GM23338 (cell line): ENCODE measurements at regions not wholly inside any gene's neighbourhood (a gene's known extent, or its start where the extent isn't known, plus 50 kb on each side); places are given as distances from the start of the nearest gene placed in this dataset.

Experiments
- ATAC-seq: fragments of 200-7000 bp; cut with Tn5 transposase; 3 replicates; pipeline ENCODE4 v1.9.1; 2020
- DNase-seq: peaks from one replicate; pipeline ENCODE4 v3.0.0-alpha.2; 2015; ENCODE audit warnings: low spot score
- H2AFZ ChIP-seq: fragments of 200-600 bp; sonication (generic); 2 replicates; pipeline ENCODE4 v1.8.0; 2016; ENCODE audit warnings: antibody characterized with exemption, mild to moderate bottlenecking, moderate library complexity
- H3F3A ChIP-seq: fragments of 200-600 bp; sonication (generic); replicated peaks from 2 replicates; pipeline ENCODE4 v1.8.0; 2017; ENCODE audit warnings: antibody characterized with exemption, mixed run types, low read depth
- H3K27ac ChIP-seq: fragments of 200-600 bp; sonication (generic); 2 replicates; pipeline ENCODE4 v1.6.1; 2016; ENCODE audit warnings: low read depth
- H3K27me3 ChIP-seq: fragments of 200-600 bp; sonication (generic); 2 replicates; pipeline ENCODE4 v1.8.0; 2016; ENCODE audit warnings: mild to moderate bottlenecking, mixed run types, moderate library complexity; ENCODE audit not compliant: insufficient read depth
- H3K36me3 ChIP-seq: fragments of 200-600 bp; sonication (generic); 2 replicates; pipeline ENCODE4 v1.8.0; 2016; ENCODE audit warnings: mild to moderate bottlenecking; ENCODE audit not compliant: insufficient read depth
- H3K4me1 ChIP-seq: fragments of 200-600 bp; sonication (generic); 2 replicates; pipeline ENCODE4 v1.8.0; 2016; ENCODE audit warnings: mild to moderate bottlenecking, moderate library complexity; ENCODE audit not compliant: insufficient read depth
- H3K4me2 ChIP-seq: fragments of 200-600 bp; sonication (generic); 2 replicates; pipeline ENCODE4 v1.7.1; 2017; ENCODE audit warnings: mixed run types
- H3K4me3 ChIP-seq: fragments of 200-600 bp; sonication (generic); 2 replicates; pipeline ENCODE4 v1.6.1; 2016; ENCODE audit warnings: mixed run types
- H3K79me2 ChIP-seq: fragments of 200-600 bp; sonication (generic); replicated peaks from 2 replicates; pipeline ENCODE4 v1.8.0; 2017; ENCODE audit warnings: mild to moderate bottlenecking; ENCODE audit not compliant: insufficient read depth
- H3K9me2 ChIP-seq: fragments of 200-600 bp; sonication (generic); 2 replicates; pipeline ENCODE4 v1.8.0; 2017; ENCODE audit not compliant: insufficient read depth
- H4K20me1 ChIP-seq: fragments of 200-600 bp; sonication (generic); replicated peaks from 2 replicates; pipeline ENCODE4 v1.8.0; 2017; ENCODE audit warnings: mild to moderate bottlenecking; ENCODE audit not compliant: insufficient read depth
- H3K27ac Mint-ChIP-seq: 2 replicates; pipeline ENCODE4 v1.8.0; 2020; ENCODE audit warnings: inconsistent platforms, mild to moderate bottlenecking, moderate library complexity, mixed read lengths
- H3K27me3 Mint-ChIP-seq: 3 replicates; pipeline ENCODE4 v1.8.0; 2022; ENCODE audit warnings: low read depth, mild to moderate bottlenecking, moderate library complexity, mixed read lengths, inconsistent platforms; ENCODE audit not compliant: insufficient read depth, poor library complexity
- H3K36me3 Mint-ChIP-seq: 3 replicates; pipeline ENCODE4 v1.8.0; 2021; ENCODE audit warnings: low read depth, mild to moderate bottlenecking, inconsistent platforms, moderate library complexity, mixed read lengths
- H3K4me1 Mint-ChIP-seq: 3 replicates; pipeline ENCODE4 v1.8.0; 2020; ENCODE audit warnings: mild to moderate bottlenecking, inconsistent platforms, mixed read lengths
- H3K4me3 Mint-ChIP-seq: 3 replicates; pipeline ENCODE4 v1.8.0; 2021; ENCODE audit warnings: moderate library complexity, mild to moderate bottlenecking, inconsistent platforms, mixed read lengths
- H3K9me3 Mint-ChIP-seq: 3 replicates; pipeline ENCODE4 v1.8.0; 2020; ENCODE audit warnings: moderate library complexity, mild to moderate bottlenecking, inconsistent platforms, mixed read lengths
- CREB1 ChIP-seq: fragments of 250-450 bp; sonication (Bioruptor Pico); IDR thresholded peaks from 2 replicates; pipeline ENCODE4 v1.5.0; 2020; ENCODE audit warnings: low read depth, mild to moderate bottlenecking, moderate library complexity
- ETS1 ChIP-seq: IDR thresholded peaks from 2 replicates; pipeline ENCODE4 v1.6.1; 2016; ENCODE audit warnings: antibody characterized with exemption
- EZH2 ChIP-seq: fragments of 200-600 bp; sonication (generic); IDR thresholded peaks from one replicate; pipeline ENCODE4 v1.8.0; 2017; ENCODE audit warnings: antibody characterized with exemption, mild to moderate bottlenecking, low read depth; ENCODE audit not compliant: unreplicated experiment
- EZH2phosphoT487 ChIP-seq: fragments of 200-600 bp; sonication (generic); IDR thresholded peaks from one replicate; pipeline ENCODE4 v1.8.1; 2018; ENCODE audit warnings: antibody characterized with exemption; ENCODE audit not compliant: unreplicated experiment
- JUNB ChIP-seq: IDR thresholded peaks from one replicate; pipeline ENCODE4 v1.6.1; 2016; ENCODE audit warnings: antibody characterized with exemption; ENCODE audit not compliant: unreplicated experiment
- NANOG ChIP-seq: IDR thresholded peaks from 2 replicates; pipeline ENCODE4 v1.6.1; 2016; ENCODE audit warnings: antibody characterized with exemption, borderline replicate concordance
- POLR2AphosphoS5 ChIP-seq: IDR thresholded peaks from 2 replicates; pipeline ENCODE4 v1.6.1; 2016; ENCODE audit warnings: antibody characterized with exemption, low read depth
- STAT1 ChIP-seq: IDR thresholded peaks from one replicate; pipeline ENCODE4 v1.6.1; 2016; ENCODE audit warnings: antibody characterized with exemption; ENCODE audit not compliant: unreplicated experiment
- ZNF114 ChIP-seq: fragments of 250-450 bp; sonication (Bioruptor Pico); IDR thresholded peaks from 2 replicates; pipeline ENCODE4 v1.5.0; 2020; ENCODE audit warnings: mild to moderate bottlenecking, moderate library complexity
- ZNF331 ChIP-seq: fragments of 250-450 bp; sonication (Bioruptor Pico); IDR thresholded peaks from 2 replicates; pipeline ENCODE4 v1.5.0; 2020; ENCODE audit warnings: low read depth, mild to moderate bottlenecking, moderate library complexity
- TF ChIP-seq, protein P1 (sequence below), 2 experiments: fragments of 200-600 bp in 1 of 2; sonication (generic) in 1 of 2; conservative IDR thresholded peaks; 2 replicates each; pipeline versions ENCODE4 v1.5.1 to v1.6.1; 2016 to 2017; ENCODE audit warnings: antibody characterized with exemption in 2 of 2, low read depth in 2 of 2, mild to moderate bottlenecking in 2 of 2, moderate library complexity in 1 of 2
- TF ChIP-seq, protein P2 (sequence below): IDR thresholded peaks from one replicate; pipeline ENCODE4 v1.6.1; 2018; ENCODE audit warnings: antibody characterized with exemption; ENCODE audit not compliant: unreplicated experiment
- TF ChIP-seq, protein P3 (sequence below): fragments of 250-450 bp; sonication (Bioruptor Pico); IDR thresholded peaks from 2 replicates; pipeline ENCODE4 v1.5.0; 2020; ENCODE audit warnings: mild to moderate bottlenecking, moderate library complexity

DNA sequence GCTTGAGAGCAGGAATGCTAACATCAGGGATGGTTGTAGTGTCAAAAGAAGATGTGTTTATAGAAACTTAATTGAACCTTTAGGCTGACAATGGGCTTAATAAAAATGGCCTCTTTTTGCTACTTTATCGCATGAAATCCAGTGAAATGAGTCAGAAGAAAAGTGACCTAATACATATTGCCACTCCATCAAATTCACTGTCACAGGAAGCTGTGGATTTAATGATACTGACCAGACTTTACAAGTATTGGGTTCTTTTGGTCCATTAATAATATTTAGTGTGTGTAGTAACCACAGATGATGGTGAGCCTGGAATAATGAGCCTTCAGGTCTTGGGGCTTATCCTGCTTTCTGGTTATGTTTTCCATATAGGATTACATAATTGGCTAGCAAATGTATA, 231.8 kb upstream of the GMDS start:
- Histone ChIP-seq H3K4me1 (no peaks in the 10 kb centered on the region), H3F3A (no peaks in the 10 kb centered on the region), H4K20me1 (no peaks in the 10 kb centered on the region), H2AFZ (no peak overlapping the region), H3K4me3 (no peak overlapping the region), H3K27me3 (no peaks in the 10 kb centered on the region), H3K27ac (no peak overlapping the region), H3K4me2 (no peak overlapping the region), H3K9me2 (0 out of 2 replicates have a peak, but pooled peaks cover 5% of the 10 kb centered on the region), H3K79me2 (no peaks in the 10 kb centered on the region), H3K36me3 (no peaks in the 10 kb centered on the region)
- TF ChIP-seq EZH2 (no peak), EZH2phosphoT487 (no peak), ZNF331 (CRISPR knock-in tag) (no peak), JUNB (no peak), NANOG (no peak), POLR2AphosphoS5 (no peak), ETS1 (no peak), CREB1 (no peak), ZNF114 (no peak), STAT1 (no peak)
- TF ChIP-seq, protein P1, sequence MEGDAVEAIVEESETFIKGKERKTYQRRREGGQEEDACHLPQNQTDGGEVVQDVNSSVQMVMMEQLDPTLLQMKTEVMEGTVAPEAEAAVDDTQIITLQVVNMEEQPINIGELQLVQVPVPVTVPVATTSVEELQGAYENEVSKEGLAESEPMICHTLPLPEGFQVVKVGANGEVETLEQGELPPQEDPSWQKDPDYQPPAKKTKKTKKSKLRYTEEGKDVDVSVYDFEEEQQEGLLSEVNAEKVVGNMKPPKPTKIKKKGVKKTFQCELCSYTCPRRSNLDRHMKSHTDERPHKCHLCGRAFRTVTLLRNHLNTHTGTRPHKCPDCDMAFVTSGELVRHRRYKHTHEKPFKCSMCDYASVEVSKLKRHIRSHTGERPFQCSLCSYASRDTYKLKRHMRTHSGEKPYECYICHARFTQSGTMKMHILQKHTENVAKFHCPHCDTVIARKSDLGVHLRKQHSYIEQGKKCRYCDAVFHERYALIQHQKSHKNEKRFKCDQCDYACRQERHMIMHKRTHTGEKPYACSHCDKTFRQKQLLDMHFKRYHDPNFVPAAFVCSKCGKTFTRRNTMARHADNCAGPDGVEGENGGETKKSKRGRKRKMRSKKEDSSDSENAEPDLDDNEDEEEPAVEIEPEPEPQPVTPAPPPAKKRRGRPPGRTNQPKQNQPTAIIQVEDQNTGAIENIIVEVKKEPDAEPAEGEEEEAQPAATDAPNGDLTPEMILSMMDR (conservative IDR thresholded peaks at IDR 0.05; ENCODE audit: low read depth in 2 of 2): no peak
- TF ChIP-seq, protein P2, sequence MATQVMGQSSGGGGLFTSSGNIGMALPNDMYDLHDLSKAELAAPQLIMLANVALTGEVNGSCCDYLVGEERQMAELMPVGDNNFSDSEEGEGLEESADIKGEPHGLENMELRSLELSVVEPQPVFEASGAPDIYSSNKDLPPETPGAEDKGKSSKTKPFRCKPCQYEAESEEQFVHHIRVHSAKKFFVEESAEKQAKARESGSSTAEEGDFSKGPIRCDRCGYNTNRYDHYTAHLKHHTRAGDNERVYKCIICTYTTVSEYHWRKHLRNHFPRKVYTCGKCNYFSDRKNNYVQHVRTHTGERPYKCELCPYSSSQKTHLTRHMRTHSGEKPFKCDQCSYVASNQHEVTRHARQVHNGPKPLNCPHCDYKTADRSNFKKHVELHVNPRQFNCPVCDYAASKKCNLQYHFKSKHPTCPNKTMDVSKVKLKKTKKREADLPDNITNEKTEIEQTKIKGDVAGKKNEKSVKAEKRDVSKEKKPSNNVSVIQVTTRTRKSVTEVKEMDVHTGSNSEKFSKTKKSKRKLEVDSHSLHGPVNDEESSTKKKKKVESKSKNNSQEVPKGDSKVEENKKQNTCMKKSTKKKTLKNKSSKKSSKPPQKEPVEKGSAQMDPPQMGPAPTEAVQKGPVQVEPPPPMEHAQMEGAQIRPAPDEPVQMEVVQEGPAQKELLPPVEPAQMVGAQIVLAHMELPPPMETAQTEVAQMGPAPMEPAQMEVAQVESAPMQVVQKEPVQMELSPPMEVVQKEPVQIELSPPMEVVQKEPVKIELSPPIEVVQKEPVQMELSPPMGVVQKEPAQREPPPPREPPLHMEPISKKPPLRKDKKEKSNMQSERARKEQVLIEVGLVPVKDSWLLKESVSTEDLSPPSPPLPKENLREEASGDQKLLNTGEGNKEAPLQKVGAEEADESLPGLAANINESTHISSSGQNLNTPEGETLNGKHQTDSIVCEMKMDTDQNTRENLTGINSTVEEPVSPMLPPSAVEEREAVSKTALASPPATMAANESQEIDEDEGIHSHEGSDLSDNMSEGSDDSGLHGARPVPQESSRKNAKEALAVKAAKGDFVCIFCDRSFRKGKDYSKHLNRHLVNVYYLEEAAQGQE: no peak
- TF ChIP-seq, protein P3, sequence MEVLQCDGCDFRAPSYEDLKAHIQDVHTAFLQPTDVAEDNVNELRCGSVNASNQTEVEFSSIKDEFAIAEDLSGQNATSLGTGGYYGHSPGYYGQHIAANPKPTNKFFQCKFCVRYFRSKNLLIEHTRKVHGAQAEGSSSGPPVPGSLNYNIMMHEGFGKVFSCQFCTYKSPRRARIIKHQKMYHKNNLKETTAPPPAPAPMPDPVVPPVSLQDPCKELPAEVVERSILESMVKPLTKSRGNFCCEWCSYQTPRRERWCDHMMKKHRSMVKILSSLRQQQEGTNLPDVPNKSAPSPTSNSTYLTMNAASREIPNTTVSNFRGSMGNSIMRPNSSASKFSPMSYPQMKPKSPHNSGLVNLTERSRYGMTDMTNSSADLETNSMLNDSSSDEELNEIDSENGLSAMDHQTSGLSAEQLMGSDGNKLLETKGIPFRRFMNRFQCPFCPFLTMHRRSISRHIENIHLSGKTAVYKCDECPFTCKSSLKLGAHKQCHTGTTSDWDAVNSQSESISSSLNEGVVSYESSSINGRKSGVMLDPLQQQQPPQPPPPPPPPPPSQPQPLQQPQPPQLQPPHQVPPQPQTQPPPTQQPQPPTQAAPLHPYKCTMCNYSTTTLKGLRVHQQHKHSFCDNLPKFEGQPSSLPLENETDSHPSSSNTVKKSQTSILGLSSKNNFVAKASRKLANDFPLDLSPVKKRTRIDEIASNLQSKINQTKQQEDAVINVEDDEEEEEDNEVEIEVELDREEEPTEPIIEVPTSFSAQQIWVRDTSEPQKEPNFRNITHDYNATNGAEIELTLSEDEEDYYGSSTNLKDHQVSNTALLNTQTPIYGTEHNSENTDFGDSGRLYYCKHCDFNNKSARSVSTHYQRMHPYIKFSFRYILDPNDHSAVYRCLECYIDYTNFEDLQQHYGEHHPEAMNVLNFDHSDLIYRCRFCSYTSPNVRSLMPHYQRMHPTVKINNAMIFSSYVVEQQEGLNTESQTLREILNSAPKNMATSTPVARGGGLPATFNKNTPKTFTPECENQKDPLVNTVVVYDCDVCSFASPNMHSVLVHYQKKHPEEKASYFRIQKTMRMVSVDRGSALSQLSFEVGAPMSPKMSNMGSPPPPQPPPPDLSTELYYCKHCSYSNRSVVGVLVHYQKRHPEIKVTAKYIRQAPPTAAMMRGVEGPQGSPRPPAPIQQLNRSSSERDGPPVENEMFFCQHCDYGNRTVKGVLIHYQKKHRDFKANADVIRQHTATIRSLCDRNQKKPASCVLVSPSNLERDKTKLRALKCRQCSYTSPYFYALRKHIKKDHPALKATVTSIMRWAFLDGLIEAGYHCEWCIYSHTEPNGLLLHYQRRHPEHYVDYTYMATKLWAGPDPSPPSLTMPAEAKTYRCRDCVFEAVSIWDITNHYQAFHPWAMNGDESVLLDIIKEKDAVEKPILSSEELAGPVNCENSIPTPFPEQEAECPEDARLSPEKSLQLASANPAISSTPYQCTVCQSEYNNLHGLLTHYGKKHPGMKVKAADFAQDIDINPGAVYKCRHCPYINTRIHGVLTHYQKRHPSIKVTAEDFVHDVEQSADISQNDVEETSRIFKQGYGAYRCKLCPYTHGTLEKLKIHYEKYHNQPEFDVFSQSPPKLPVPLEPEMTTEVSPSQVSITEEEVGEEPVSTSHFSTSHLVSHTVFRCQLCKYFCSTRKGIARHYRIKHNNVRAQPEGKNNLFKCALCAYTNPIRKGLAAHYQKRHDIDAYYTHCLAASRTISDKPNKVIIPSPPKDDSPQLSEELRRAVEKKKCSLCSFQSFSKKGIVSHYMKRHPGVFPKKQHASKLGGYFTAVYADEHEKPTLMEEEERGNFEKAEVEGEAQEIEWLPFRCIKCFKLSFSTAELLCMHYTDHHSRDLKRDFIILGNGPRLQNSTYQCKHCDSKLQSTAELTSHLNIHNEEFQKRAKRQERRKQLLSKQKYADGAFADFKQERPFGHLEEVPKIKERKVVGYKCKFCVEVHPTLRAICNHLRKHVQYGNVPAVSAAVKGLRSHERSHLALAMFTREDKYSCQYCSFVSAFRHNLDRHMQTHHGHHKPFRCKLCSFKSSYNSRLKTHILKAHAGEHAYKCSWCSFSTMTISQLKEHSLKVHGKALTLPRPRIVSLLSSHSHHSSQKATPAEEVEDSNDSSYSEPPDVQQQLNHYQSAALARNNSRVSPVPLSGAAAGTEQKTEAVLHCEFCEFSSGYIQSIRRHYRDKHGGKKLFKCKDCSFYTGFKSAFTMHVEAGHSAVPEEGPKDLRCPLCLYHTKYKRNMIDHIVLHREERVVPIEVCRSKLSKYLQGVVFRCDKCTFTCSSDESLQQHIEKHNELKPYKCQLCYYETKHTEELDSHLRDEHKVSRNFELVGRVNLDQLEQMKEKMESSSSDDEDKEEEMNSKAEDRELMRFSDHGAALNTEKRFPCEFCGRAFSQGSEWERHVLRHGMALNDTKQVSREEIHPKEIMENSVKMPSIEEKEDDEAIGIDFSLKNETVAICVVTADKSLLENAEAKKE: no peak
- DNase-seq (no peak), ATAC-seq (no peak)
- peaks cover 7% of the 10 kb centered on the region for H3K9me3 Mint-ChIP-seq
- no peak overlapping the region for H3K4me3 Mint-ChIP-seq
- no peaks in the 10 kb centered on the region for H3K4me1 Mint-ChIP-seq
- no peak overlapping the region for H3K27ac Mint-ChIP-seq
- H3K27me3 Mint-ChIP-seq: peaks cover 8% of the 10 kb centered on the region
- peaks cover 2% of the 10 kb centered on the region; the same call in 1 of the 3 replicates for H3K36me3 Mint-ChIP-seq
